NCI-H69 (cell line): ENCODE measurements at regions not wholly inside any gene's neighbourhood (a gene's known extent, or its start where the extent isn't known, plus 50 kb on each side); places are given as distances from the start of the nearest gene placed in this dataset.
"Not testable (repeated sequence)": the region's sequence is repeated elsewhere in the genome, so short reads cannot be mapped to it uniquely, and the experiment has no call there.

Source experiments
- DNase-seq: peaks from one replicate; lab custom pipeline; 2025; lab: John Stamatoyannopoulos, UW

DNA sequence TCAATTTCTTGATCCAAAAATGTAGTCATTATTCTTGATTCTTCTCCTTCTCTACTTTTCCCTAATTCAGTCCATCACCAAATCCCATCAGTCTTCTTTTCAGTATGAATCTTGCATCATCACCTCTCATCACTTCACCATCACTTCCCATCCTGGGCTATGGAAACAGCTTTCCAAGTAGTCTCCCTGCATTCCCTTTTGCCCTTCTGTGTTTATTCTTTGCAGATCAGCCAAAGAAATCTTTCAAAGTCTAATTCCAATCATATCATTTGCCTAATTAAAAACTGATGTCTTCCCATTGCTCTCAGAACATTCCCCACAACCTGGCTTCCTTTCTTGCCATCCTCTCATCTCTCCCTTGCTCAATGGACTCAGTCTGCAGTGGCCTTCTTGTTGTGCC, 201.7 kb upstream of the ADAMTS3 start:
- no peak for DNase-seq

DNA sequence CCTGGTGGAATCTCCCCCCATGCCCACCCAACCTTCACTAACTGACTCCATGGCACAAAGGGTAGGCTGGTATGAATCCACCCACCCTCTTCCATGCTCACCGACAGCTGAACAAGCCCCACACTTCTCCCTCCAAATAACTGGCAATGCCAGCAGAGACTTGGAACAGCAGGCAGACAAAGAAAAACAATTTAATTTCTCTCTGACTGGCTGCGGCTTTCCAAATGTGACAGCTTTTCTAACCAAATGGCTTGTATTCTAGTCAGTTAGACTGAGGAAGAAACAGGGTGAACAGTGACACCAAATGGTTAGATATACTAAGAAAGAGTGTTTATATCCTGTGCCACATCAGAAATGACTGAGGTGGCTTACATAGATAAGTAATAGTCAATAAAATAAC, 199.3 kb upstream of the ADAMTS3 start:
- DNase-seq, result no peak

DNA sequence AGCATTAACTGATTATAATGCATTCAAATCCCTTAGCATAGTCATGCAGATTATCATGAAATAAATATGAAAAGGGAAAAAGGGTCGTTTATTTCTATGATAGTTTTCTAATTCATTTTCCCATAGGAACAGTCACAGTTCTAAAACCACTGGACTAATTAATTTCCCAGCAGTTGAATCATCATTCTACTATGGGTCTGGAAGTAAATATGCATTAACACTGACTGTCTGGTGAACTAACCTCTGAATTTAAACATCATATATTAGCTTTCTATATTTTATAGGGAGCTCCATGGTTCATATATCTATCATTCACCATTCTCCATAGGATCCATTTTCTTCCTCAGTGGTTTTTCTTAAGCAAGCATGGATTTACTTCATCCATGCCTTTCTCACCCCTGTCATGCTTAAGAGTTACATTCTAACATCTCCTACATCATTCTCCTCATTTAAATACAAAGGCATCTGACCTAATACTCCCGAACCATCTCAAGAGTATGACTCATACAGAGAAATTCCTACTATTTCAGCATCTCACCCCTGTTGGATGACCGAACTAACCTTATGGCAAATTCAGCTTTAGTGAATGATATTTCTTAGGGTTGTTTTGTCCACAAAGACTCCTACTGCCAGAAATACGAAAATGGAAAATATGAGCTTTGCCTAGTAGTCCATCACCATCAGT, 198.7 kb upstream of the ADAMTS3 start:
- no peak for DNase-seq

DNA sequence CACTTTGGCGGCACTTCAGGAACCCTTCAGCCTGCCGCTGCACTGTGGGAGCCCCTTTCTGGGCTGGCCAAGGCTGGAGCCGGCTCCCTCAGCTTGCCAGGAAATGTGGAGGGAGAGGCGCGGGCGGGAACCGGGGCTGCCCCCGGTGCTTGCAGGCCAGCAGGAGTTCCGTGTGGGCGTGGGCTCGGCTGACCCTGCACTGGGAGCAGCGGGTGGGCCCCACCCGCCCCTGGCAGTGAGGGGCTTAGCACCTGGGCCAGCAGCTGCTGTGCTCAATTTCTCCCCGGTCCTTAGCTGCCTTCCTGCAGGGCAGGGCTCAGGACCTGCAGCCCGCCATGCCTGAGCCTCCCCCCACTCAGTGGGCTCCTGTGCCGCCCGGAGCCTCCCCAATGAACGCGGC, 196.8 kb upstream of the ADAMTS3 start:
- not testable (repeated sequence) for DNase-seq

DNA sequence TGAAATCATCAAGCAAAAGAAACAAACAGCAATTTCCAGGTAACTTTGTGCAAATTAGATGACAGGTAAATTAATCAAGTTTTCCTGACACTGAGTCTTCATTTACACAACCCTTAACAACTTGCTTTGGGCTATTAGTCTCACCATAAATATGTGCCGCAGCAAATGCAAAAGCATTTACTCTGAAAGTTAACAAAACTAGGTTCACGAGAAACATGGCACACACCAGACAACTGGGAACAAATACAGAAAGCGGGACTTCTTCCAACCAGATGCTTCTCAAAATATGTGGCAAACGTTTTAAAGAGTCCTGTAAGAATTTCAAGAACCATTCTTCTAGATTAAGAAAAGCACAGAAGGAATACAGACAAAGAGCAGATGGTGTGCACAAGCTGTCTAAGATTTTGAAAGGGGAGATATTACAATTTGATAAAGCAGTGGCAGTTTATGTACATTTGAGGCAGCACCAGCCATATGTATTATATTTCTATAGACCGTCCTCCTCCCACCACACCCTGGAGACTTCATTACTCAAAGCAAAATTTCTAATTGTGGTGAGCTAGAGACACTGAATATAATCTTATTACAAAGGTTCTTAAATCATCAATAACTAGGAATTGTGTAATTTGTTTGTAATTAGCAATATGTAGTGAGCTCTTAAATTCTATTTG, 192.5 kb upstream of the ADAMTS3 start:
- DNase-seq, result no peak

DNA sequence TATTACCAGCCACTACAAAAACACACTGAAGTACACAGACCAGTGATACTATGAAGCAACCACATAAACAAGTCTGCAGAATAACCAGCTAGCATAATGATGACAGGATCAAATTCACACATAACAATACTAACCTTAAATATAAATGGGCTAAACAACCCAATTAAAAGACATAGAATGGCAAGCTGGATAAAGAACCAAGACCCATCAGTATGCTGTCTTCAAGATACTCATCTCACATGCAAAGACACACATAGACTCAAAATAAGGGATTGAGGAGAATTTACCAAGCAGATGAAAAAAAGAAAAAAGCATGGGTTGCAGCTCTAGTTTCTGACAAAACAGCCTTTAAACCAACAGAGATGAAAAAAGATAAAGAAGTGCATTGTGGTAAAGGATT, 184.4 kb upstream of the ADAMTS3 start:
- not testable (repeated sequence) for DNase-seq

DNA sequence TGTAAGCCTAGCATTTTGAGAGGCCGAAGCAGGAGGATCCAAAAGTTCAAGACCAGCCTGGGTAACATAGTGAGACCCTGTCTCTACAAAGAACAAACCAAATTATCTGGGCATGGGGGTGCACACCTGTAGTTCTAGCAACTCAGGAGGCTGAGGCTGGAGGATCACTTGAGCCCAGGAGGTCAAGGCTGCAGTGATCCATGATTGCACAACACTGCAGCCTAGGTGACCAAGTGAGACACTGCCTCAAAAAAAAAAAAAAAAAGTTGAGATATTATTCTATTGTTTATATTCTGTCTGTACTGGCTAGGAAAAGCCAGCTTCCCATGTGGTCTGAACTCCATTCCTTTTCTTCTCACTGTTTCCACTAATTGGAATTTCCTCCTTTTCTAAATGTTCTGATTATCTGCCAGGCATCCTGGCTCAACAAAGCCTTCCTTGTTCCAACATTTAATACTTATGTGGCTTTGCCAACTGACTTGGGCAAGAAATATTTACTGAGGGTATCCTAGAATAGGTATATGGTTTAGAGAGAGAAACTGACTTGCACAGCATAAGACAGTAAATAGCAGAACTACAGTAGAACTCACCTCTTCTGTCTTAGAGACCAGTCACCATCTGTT, 175.2 kb upstream of the ADAMTS3 start:
- no peak for DNase-seq

DNA sequence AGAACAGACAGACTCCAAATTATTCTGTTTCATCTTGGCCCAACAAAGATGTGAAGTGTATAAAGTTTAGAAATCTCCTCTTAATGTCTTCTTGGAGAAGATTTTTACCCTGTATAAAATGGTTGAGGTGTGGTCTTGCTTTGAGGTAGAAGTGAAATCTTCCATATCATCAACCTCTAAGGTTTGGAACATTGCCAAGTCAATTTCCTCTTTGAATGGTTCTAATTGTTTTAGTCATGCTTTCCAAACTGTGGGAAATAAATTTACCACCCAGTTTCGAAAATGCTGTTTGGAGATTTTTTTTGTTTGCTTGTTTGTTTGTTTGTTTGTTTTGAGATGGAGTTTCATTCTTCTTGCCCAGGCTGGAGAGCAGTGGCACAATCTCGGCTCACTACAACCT, 174.1 kb upstream of the ADAMTS3 start:
- no peak for DNase-seq

DNA sequence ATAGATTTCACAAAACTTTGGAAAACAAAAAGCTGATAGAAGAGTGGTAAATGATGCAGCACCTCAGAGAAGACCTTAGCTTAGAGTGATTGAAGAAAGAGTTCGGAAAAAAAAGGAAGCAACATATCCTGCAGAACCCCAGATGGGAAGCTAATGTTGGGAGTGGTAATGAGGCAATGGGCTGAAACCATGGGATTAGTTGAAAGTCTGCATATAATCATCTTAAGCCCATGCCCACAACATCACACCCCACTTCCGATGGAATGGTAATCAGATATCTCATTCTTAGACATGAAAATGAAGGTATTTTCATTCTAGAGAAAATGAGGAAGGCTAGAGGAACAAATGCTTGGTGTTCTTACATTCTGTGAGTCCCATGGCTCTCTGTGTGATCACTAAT, 146.3 kb upstream of the ADAMTS3 start:
- no peak for DNase-seq

DNA sequence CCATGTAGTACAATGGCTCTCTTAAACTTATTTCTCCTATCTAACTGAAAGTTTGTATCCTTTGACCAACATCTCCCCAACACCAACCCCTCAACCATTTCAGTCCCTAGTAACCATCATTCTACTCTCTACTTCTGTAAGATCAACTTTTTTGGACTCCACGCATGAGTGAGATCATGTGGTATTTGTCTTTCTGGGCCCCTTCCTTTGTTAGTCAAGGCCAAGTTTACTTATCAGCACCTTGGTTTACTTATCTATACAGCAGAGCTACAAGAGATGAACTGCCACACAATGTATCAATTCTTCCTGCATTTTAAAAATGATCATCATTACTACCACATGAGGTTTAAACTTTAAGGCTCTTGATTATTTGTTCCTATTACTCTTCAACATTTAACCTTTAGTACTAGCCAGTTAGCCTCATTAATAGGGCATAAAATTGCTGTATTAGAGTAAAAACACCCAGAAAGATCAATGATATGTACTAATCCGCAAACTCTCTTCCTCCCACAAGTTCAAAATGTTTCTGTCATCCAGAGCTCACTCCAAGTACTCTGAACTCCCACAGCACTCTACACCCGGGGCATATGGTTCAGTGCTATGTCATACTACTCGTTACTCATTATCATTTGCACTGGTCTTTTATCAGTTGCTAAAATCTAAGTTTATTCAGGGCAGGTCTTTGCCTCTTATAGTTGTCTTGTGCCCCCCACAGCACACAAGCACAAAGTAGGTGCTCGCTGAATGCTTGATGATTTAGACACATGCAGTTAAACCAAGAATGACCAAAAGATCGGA, 145.7 kb upstream of the ADAMTS3 start:
- no peak for DNase-seq

DNA sequence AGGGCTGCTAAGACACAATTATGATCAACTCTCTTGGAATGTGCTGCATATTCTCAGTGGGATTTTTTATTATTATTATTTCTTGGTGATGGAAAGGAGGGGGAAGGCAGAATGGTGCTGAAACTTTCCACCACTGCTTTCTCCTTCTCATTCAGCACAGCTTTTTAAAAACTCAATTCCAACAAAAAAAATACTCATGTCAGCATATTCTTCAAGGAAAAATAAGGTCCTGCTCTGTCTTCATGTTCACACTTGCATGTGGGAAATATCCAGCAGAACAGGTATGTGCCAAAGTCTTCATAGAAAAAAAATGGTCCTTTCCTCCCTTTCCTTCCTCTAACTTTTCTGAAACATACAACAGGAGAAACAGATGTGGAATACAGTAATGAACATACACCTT, 144.0 kb upstream of the ADAMTS3 start:
- no peak for DNase-seq

DNA sequence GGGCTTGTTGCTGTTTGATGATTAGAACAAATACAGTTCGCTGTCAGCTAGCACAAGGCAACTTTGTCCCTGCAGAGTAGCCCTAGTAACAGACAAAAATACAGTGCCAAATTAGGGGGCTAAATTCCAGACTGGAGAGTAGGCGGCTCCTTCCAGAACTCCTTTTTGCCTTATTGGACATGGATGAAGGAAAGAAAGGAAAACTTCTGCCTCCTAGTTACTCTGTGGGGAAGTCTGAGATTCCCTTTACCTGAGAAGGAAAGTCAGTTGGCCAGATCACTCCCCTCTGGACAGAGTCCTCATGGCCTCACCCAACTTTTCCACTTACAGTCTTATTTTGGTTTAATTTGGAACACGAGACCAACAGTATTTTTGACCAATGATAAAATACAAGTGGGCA, 140.5 kb upstream of the ADAMTS3 start:
- no peak for DNase-seq

DNA sequence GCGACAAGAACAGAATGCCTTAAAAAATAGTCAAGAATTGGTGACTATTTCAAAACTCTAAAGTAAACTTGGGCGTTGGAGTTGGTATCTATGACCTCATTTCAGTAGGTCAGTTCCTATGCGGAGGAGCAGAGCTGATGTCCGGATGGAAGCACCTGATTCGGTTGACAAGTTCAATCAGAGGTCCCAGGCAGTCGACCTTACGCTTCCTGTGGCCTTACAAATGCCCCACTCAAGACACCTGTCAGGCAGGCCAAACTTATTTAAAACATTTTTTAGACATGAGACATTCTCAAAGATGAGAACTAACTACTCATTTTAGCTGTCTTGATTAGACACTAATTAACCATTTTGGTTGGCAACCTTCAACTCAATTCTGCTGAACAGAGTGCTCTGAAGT, 137.7 kb upstream of the ADAMTS3 start:
- DNase-seq, result no peak

DNA sequence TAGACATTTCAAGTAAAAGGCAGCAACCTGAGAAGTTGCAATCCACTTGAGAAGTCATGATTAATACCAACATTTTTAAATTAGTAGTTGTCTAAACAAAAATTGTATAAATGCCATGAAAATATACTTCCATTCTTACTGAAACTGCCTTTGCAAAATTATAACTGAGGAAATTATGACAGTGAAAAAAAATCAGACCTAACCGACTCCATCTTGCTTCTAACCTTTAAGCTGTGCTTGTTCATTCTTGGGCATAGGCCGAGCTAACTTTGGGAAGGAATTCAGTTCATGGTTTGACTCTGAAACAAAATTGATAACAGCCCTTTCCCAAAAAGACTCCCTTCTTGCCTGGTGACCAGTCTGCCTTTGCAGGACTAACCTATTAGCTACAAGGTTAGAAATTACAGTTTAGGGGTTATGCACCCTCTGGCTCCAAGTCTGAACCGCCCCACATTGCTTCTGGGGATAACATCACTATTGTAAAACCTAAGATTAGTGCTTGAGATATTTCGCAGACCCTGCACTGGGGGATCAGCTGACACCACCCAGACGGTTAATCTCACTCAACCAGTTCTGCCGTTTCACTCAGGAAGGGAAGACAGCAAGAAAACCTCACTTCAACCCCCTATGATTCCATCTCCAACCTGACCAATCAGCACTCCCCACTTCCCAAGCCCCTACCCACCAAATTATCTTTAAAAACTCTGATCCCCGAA, 136.1 kb upstream of the ADAMTS3 start:
- DNase-seq, result not testable (repeated sequence)

DNA sequence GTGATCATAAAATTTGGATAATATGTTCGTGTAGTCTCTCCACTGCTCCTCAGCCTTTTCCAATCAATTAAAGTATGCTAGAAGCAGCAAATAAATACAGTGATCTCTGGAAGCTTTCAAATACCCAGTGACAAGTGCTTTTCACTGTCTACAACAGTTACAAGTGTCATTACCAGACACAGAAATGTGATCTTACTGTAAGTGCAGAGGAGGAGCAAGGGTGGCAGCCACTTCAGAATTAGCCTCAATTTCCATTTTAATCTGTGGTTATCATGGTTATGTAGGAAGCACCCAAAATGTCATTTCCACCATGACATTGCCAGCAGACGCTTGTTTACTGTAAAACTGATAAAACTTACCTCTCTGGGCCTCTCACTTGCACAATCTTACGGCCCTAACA, 133.9 kb upstream of the ADAMTS3 start:
- no peak for DNase-seq

DNA sequence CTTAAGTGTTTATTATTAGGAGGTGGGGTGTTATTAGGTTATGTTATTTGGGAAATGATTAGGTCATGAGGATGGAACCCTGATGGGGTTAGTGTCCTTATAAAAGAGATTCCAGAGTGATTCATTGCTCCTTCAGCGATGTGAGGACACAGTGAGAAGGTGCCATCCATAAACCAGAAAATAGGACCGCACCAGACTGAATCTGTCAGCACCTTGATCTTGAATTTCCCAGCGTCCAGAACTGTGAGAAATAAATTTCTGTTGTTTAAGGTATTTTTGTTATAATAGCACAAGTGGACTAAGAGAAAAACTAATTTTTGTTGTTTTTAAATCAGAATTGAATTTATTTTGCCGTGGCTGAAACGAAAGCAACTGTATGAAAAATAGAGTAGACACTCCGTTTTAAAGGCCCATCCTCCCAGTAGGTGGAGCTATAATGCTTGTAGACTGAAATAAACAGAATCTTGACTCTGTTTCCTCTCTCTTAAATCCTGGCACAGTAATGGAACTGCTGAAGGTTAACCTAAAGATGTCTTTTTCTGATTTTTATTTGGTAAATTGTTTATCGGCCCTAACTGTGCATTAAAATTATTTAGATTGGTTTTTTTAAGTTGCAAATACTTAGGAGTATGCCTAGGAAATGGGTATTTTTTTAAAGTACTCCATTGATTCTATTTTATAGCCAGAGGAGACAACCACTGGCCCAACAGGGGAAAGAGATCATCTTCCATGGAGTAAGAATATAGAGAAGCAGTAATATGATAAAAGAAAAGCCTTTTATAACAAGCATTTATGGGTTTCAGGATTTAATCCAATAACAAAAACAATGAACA, 133.2 kb upstream of the ADAMTS3 start:
- DNase-seq, result peak; percentile 11

DNA sequence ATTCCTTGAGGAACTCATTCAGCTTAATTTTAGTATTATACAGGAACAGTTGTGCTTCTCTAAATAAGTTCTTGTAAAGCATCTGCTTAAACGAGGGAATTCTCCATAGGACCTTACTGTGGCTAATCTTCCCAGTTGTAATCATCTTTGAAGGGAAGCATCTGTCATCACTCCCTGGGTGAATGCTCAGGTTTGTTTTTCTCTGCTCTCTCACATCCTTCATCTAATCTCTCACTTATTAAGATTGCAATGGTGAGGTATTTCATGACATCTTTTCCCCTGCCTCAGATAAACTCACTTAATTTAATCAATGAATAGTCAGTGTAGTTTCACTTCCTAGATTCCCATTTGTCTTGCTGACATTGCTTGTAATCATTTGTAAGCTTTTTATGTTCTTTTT, 121.8 kb upstream of the ADAMTS3 start:
- no peak for DNase-seq

DNA sequence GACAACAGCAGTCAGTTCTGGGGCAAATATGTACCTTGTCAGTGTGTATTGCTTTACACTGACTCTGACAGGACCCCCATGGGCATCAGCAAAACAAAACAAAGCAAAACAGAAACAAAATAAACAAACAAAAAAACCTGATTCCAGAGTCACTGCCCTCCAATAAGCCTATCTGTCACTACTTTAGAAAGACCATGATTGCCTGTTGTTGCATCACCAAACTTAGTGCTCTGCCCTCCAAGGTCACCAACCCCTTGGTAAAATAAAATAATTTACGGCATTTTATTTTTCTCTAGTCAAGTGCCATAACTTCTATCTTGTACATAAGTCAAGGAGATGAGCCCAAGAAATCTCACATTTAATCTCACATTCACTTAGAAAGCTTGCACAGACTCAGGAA, 120.9 kb upstream of the ADAMTS3 start:
- DNase-seq, result no peak

DNA sequence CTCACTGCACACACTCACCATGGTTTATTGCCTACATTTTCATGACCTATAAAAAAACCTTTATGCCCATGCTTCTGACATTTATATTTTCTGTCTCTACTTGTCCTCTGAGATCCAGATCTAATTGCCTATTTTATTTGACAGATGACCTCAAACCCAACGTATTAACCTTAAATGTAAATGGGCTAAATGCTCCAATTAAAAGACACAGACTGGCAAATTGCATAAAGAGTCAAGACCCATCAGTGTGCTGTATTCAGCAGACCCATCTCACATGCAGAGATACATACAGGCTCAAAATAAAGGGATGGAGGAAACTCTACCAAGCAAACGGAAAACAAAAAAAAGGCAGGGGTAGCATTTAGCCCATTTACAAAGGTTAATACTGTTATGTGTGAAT, 117.4 kb upstream of the ADAMTS3 start:
- not testable (repeated sequence) for DNase-seq

DNA sequence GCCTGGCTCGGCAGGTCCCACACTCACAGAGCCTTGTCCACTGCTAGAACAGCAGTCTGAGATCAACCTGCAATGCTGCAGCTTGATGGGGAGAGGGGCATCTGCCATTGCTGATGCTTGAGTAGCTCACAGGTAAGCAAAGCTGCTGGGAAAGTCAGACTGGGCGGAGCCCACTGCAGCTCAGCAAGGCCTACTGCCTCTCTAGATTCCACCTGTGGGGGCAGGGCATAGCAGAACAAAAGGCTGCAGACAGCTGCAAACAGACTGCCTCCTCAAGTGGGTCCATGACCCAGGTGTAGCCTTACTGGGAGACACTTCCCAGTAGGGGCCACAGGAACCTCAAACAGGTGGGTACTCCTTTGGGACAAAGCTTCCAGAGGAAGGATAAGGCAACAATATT, 110.6 kb upstream of the ADAMTS3 start:
- DNase-seq, result no peak

DNA sequence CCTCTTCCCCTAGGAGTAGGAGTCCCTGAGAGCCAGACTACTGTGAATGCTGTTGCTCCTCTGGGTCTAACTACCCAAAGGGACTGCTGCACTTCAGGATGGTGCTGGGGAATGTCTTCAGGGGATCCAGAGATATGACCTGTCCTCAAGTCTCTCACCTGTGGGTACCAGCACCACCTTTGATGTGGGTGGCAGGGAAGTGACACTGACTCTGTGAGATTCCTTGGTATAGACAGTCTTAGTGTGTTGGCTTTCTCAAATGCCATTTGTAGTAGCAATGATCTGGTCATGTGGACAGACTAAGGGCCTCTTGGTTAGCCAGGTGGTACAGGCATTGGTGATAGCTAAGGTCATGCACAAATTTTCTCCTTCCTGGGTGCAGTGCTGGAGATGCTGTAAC, 108.9 kb upstream of the ADAMTS3 start:
- no peak for DNase-seq
